Kidney (tissue), 13 donors: ENCODE measurements at regions not wholly inside any gene's neighbourhood (a gene's known extent, or its start where the extent isn't known, plus 50 kb on each side); places are given as distances from the start of the nearest gene placed in this dataset.

Source experiments
- DNase-seq, 5 donors: peaks; one replicate each; pipeline ENCODE4 v3.0.0-alpha.2; 2013 to 2020
- FAIRE-seq: peaks from 2 replicates; lab custom pipeline; 2012; peaks lifted over from hg19 to GRCh38; lab: Jason Lieb, UNC
- H3K27ac ChIP-seq, 2 donors: one replicate each; pipeline ENCODE4 v1.7.0; 2013; ENCODE audit warnings: low read depth in 2 of 2, low read length in 2 of 2, inconsistent platforms in 1 of 2
- H3K27me3 ChIP-seq: one replicate; pipeline ENCODE4 v1.7.1; 2013; ENCODE audit warnings: low read length, inconsistent platforms; ENCODE audit not compliant: control insufficient read depth, insufficient read depth
- H3K36me3 ChIP-seq, 3 donors: one replicate each; pipeline versions ENCODE4 v1.7.0 to v1.7.1; 2013; ENCODE audit warnings: low read length in 3 of 3, control low read depth in 1 of 3, inconsistent platforms in 1 of 3; ENCODE audit not compliant: insufficient read depth in 3 of 3, control insufficient read depth in 2 of 3
- H3K4me1 ChIP-seq, 3 donors: one replicate each; pipeline versions ENCODE4 v1.7.0 to v1.7.1; 2013; ENCODE audit warnings: low read length in 3 of 3, inconsistent platforms in 1 of 3, low read depth in 1 of 3; ENCODE audit not compliant: control insufficient read depth in 2 of 3, insufficient read depth in 2 of 3
- H3K4me3 ChIP-seq, 3 donors: one replicate each; pipeline versions ENCODE4 v1.7.0 to v1.8.1; 2013; ENCODE audit warnings: low read length in 3 of 3, control low read depth in 1 of 3, inconsistent platforms in 1 of 3
- H3K9ac ChIP-seq, 3 donors: one replicate each; pipeline versions ENCODE4 v1.7.0 to v1.7.1; 2013; ENCODE audit warnings: low read length in 3 of 3, control low read depth in 1 of 3, inconsistent platforms in 1 of 3
- H3K9me3 ChIP-seq, 3 donors: one replicate each; pipeline versions ENCODE4 v1.7.0 to v1.7.1; 2013; ENCODE audit warnings: low read length in 3 of 3, control low read depth in 1 of 3, inconsistent platforms in 1 of 3; ENCODE audit not compliant: control insufficient read depth in 2 of 3, insufficient read depth in 1 of 3
- intact Hi-C: fragments of 100-400 bp; cut with DNase I; formaldehyde crosslinking; loops from one replicate; pipeline ENCODE4 v1.11.1; 2022
- TF ChIP-seq, protein P1 (sequence below): IDR thresholded peaks from 3 replicates; pipeline ENCODE4 v1.5.1; 2012; ENCODE audit warnings: mild to moderate bottlenecking, moderate library complexity, borderline replicate concordance; ENCODE audit not compliant: insufficient read depth; ENCODE audit errors: extremely low read depth
- donor health status: control.
- donor health status: control.
- donor health status: control.
- donor health status: control.
- donor health status: control.
- donor health status: DM: yes; HTN: yes; CAD: no.
- donor health status: Normal renal cell carcinoma (clear cell type).

GRCh38 chr12:77442633-77443032, 377.3 kb upstream of the E2F7 start:
- Histone ChIP-seq H3K9ac (no peak overlapping the region), H3K27ac (no peak overlapping the region), H3K4me3 (no peak overlapping the region), H3K4me1 (no peaks in the 10 kb centered on the region), H3K9me3 (no peaks in the 10 kb centered on the region), H3K27me3 (no peaks in the 10 kb centered on the region), H3K36me3 (no peaks in the 10 kb centered on the region)
- intact Hi-C loops: no loop called here
- no peak for DNase-seq
- no peak for FAIRE-seq
- TF ChIP-seq, protein P1, sequence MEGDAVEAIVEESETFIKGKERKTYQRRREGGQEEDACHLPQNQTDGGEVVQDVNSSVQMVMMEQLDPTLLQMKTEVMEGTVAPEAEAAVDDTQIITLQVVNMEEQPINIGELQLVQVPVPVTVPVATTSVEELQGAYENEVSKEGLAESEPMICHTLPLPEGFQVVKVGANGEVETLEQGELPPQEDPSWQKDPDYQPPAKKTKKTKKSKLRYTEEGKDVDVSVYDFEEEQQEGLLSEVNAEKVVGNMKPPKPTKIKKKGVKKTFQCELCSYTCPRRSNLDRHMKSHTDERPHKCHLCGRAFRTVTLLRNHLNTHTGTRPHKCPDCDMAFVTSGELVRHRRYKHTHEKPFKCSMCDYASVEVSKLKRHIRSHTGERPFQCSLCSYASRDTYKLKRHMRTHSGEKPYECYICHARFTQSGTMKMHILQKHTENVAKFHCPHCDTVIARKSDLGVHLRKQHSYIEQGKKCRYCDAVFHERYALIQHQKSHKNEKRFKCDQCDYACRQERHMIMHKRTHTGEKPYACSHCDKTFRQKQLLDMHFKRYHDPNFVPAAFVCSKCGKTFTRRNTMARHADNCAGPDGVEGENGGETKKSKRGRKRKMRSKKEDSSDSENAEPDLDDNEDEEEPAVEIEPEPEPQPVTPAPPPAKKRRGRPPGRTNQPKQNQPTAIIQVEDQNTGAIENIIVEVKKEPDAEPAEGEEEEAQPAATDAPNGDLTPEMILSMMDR: no peak

- Histone ChIP-seq H3K4me3 (no peak overlapping the region), H3K4me1 (no peaks in the 10 kb centered on the region), H3K27ac (no peak overlapping the region), H3K9me3 (no peaks in the 10 kb centered on the region), H3K36me3 (no peaks in the 10 kb centered on the region), H3K27me3 (no peaks in the 10 kb centered on the region), H3K9ac (no peak overlapping the region)
- no peak for DNase-seq
- intact Hi-C loops: no loop called here
- no peak for FAIRE-seq
- TF ChIP-seq, protein P1: no peak
These were observed 374.4 kb upstream of the E2F7 start for GRCh38 chr12:77439749-77440148.

GRCh38 chr12:77438644-77439043, 373.3 kb upstream of the E2F7 start:
- Histone ChIP-seq H3K9ac (no peak overlapping the region), H3K4me3 (no peak overlapping the region), H3K27ac (no peak overlapping the region), H3K27me3 (no peaks in the 10 kb centered on the region), H3K4me1 (no peaks in the 10 kb centered on the region), H3K36me3 (no peaks in the 10 kb centered on the region), H3K9me3 (no peaks in the 10 kb centered on the region)
- intact Hi-C loops: no loop called here
- DNase-seq (no peak), FAIRE-seq (no peak)
- TF ChIP-seq, protein P1: no peak

GRCh38 chr12:77437206-77437605, 371.8 kb upstream of the E2F7 start:
- FAIRE-seq (no peak), DNase-seq (no peak)
- Histone ChIP-seq H3K4me1 (no peaks in the 10 kb centered on the region), H3K27ac (no peak overlapping the region), H3K36me3 (no peaks in the 10 kb centered on the region), H3K9me3 (no peaks in the 10 kb centered on the region), H3K9ac (no peak overlapping the region), H3K27me3 (no peaks in the 10 kb centered on the region), H3K4me3 (no peak overlapping the region)
- TF ChIP-seq, protein P1: no peak
- intact Hi-C loops: no loop called here
